Breast epithelium (tissue), 4 donors: ENCODE measurements at regions not wholly inside any gene's neighbourhood (a gene's known extent, or its start where the extent isn't known, plus 50 kb on each side); places are given as distances from the start of the nearest gene placed in this dataset.

Source experiments
- DNase-seq, 2 donors: peaks; one replicate each; pipeline ENCODE4 v3.0.0-alpha.2; 2019; ENCODE audit warnings: low spot score in 2 of 2
- H3K27ac ChIP-seq, 2 donors: fragments of 200-600 bp; sonication (generic) in 1 of 2; one replicate each; pipeline ENCODE4 v1.5.1; 2016 to 2019; ENCODE audit warnings: mild to moderate bottlenecking in 1 of 2
- H3K27me3 ChIP-seq, 2 donors: fragments of 200-600 bp; sonication (generic) in 1 of 2; one replicate each; pipeline versions ENCODE4 v1.5.1 to v1.6.0; 2017 to 2019; ENCODE audit warnings: control low read depth in 1 of 2, mild to moderate bottlenecking in 1 of 2
- H3K36me3 ChIP-seq: fragments of 200-600 bp; one replicate; pipeline ENCODE4 v1.5.1; 2019
- H3K4me1 ChIP-seq, 2 donors: fragments of 200-600 bp; sonication (generic); one replicate each; pipeline ENCODE4 v1.5.1; 2016 to 2019; ENCODE audit warnings: control low read depth in 1 of 2
- H3K4me3 ChIP-seq, 3 donors: fragments of 200-600 bp; sonication (generic); 1 replicate in 2 of 3; 2 replicates in 1 of 3; pipeline ENCODE4 v1.5.1; 2016 to 2019; ENCODE audit warnings: mild to moderate bottlenecking in 3 of 3, moderate library complexity in 2 of 3
- H3K9me3 ChIP-seq, 2 donors: fragments of 200-600 bp; sonication (generic) in 1 of 2; one replicate each; pipeline ENCODE4 v1.5.1; 2016 to 2019; ENCODE audit warnings: control low read depth in 1 of 2
- CTCF ChIP-seq, 3 donors: fragments of 450-650 bp; IDR thresholded peaks; one replicate each; pipeline ENCODE4 v1.5.1; 2016 to 2017; ENCODE audit warnings: antibody characterized with exemption in 3 of 3, mild to moderate bottlenecking in 3 of 3, moderate library complexity in 3 of 3
- POLR2A ChIP-seq: fragments of 450-650 bp; IDR thresholded peaks from one replicate; pipeline ENCODE4 v1.6.1; 2016; ENCODE audit warnings: antibody characterized with exemption, mild to moderate bottlenecking, moderate library complexity
- POLR2AphosphoS5 ChIP-seq, 3 donors: sonication (generic); formaldehyde crosslinking; IDR thresholded peaks; one replicate each; pipeline ENCODE4 v1.6.1; 2017; ENCODE audit warnings: antibody characterized with exemption in 3 of 3
- intact Hi-C: fragments of 100-400 bp; cut with DNase I; formaldehyde crosslinking; loops from one replicate; pipeline ENCODE4 v1.15.1; 2023; ENCODE audit warnings: low total_unique reads

- H3K36me3 ChIP-seq = no peaks in the 10 kb centered on the region
- intact Hi-C loops = no loop called here
- peak overlapping the region; percentile 36 to 72 for H3K27ac ChIP-seq
- TF ChIP-seq CTCF (IDR thresholded peaks at IDR 0.05) (no peak), POLR2A (no peak), POLR2AphosphoS5 (IDR thresholded peaks at IDR 0.05) (no peak)
- peak; percentile 75 to 79 for DNase-seq
- no peaks in the 10 kb centered on the region for H3K27me3 ChIP-seq
- H3K4me3 ChIP-seq = peak overlapping the region; percentile 12 to 72 (median 53)
- H3K9me3 ChIP-seq = no peaks in the 10 kb centered on the region
- no peaks in the 10 kb centered on the region for H3K4me1 ChIP-seq
These were observed 513.8 kb downstream of the RNF144A start for GRCh38 chr2:7430869-7431641.

- Histone ChIP-seq H3K27ac (no peak overlapping the region), H3K36me3 (no peaks in the 10 kb centered on the region), H3K27me3 (no peaks in the 10 kb centered on the region), H3K9me3 (no peaks in the 10 kb centered on the region), H3K4me3 (no peak overlapping the region), H3K4me1 (no peaks in the 10 kb centered on the region)
- intact Hi-C loops = no loop called here
- DNase-seq = no peak
- TF ChIP-seq CTCF (IDR thresholded peaks at IDR 0.05) (no peak), POLR2AphosphoS5 (IDR thresholded peaks at IDR 0.05) (no peak), POLR2A (no peak)
These were observed 515.2 kb downstream of the RNF144A start for GRCh38 chr2:7432436-7432835.

- Histone ChIP-seq H3K9me3 (no peaks in the 10 kb centered on the region), H3K27me3 (no peaks in the 10 kb centered on the region), H3K4me1 (no peaks in the 10 kb centered on the region), H3K4me3 (no peak overlapping the region), H3K27ac (no peak overlapping the region), H3K36me3 (no peaks in the 10 kb centered on the region)
- DNase-seq = no peak
- no peak for TF ChIP-seq POLR2A
- no peak for TF ChIP-seq CTCF (IDR thresholded peaks at IDR 0.05)
- no peak for TF ChIP-seq POLR2AphosphoS5 (IDR thresholded peaks at IDR 0.05)
- intact Hi-C loops = no loop called here
These were observed 519.1 kb downstream of the RNF144A start for GRCh38 chr2:7436096-7436906.

- TF ChIP-seq POLR2A = no peak
- TF ChIP-seq CTCF (IDR thresholded peaks at IDR 0.05) = no peak
- TF ChIP-seq POLR2AphosphoS5 (IDR thresholded peaks at IDR 0.05) = no peak
- H3K9me3 ChIP-seq = no peaks in the 10 kb centered on the region
- no peaks in the 10 kb centered on the region for H3K27me3 ChIP-seq
- H3K4me1 ChIP-seq = no peaks in the 10 kb centered on the region
- intact Hi-C loops = no loop called here
- H3K4me3 ChIP-seq = no peak overlapping the region
- no peaks in the 10 kb centered on the region for H3K36me3 ChIP-seq
- H3K27ac ChIP-seq = no peak overlapping the region
- no peak for DNase-seq
These were observed 519.9 kb downstream of the RNF144A start for GRCh38 chr2:7437141-7437540.
